ENCODE measurements at regions not wholly inside any gene's neighbourhood (a gene's known extent, or its start where the extent isn't known, plus 50 kb on each side); places are given as distances from the start of the nearest gene placed in this dataset.
"Not testable (repeated sequence)": the region's sequence is repeated elsewhere in the genome, so short reads cannot be mapped to it uniquely, and the experiment has no call there.

GRCh38 chrX:89432652-89433231 lies 489.0 kb upstream of the TGIF2LX start:
- TF ChIP-seq POLR2A, POLR2AphosphoS5 (IDR thresholded peaks at IDR 0.05; ENCODE audit: low read depth, low read length): not testable (repeated sequence)
